ENCODE measurements at regions not wholly inside any gene's neighbourhood (a gene's known extent, or its start where the extent isn't known, plus 50 kb on each side); places are given as distances from the start of the nearest gene placed in this dataset.

DNA sequence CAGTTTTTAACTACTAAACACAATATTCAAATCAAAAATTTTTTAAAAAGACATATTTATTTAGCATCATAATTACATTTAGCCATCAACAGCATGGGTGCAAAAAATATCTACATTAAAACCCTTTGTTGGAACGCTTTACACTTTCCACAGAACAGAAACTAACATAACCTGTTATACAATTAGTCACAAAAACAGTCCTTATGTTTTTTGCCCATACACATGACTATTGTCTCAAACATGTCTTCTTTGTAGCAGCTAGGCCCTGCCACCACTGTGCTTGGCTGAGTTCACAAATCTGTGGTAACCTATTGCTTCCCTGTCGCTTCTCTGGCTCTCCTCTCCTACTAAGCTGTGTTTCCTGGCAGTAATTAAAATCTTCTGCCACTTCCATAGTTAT lies 1350.0 kb upstream of the ADGRL2 start:
- DNase-seq = no peak

- DNase-seq = no peak
These were observed 1352.7 kb upstream of the ADGRL2 start for GRCh38 chr1:80448081-80448480.

DNA sequence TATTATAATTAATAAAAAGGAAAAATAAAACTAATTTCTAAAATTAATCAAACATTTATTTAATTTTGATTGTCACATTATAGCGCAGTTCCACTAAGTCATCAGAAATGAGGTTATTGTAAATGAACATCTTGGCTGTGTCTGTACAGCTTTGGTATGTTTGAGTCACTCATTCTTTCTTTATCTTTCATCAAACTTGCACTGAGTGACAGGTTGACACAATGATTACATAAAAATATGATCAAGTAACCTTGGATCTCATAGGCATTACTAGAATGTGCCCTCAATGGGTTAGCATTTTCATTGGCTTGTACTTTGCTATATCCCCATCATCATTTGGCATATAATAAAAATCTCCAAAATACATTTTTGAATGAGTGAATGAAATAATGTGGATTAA lies 1353.2 kb upstream of the ADGRL2 start:
- DNase-seq = no peak

DNA sequence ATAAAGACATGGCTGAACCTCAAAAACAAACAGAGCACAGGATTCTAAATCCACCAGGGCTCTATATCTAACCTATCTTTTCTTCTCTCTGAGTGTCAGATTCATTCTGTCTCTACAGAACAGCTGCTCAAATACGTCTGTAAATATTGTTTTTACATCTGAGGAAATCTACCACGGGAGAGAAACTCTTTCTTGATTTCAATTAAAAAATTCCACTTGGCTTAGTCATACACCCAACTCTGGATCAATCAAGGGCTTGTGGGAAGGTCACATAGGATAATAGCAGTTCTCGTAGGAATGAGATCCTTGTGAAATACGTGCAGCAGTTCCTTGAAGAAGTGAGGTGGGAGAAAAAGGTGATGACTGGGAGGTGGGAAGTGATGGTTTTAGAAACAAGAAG lies 1355.7 kb upstream of the ADGRL2 start:
- DNase-seq = no peak

DNA sequence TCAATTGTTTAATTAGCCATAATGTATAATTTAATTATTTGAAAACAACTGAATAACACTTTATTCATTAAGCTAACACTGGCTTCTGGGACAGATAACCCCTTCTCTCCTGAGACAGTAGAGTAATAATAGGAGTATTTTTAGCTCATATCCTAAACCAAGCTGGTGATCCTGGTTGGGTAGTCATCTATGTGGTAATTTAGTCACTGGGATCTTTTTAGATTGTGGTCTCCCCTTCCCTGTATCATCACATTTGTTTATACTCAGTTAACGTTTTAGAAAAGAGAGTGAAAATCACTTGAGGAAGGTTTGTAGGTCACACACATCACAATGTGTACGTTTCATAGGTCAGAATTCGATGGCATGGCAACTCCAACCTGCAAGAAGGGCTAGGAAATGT lies 1356.6 kb upstream of the ADGRL2 start:
- DNase-seq = no peak

GRCh38 chr1:80441664-80442063 lies 1359.1 kb upstream of the ADGRL2 start:
- DNase-seq = no peak

- no peak for DNase-seq
These were observed 1363.9 kb upstream of the ADGRL2 start for GRCh38 chr1:80436851-80437250.

- no peak for DNase-seq
These were observed 1372.9 kb upstream of the ADGRL2 start for GRCh38 chr1:80427881-80428280.

GRCh38 chr1:80424249-80424648 lies 1376.5 kb upstream of the ADGRL2 start:
- no peak for DNase-seq

GRCh38 chr1:80418134-80418533 lies 1382.6 kb upstream of the ADGRL2 start:
- no peak for DNase-seq

DNA sequence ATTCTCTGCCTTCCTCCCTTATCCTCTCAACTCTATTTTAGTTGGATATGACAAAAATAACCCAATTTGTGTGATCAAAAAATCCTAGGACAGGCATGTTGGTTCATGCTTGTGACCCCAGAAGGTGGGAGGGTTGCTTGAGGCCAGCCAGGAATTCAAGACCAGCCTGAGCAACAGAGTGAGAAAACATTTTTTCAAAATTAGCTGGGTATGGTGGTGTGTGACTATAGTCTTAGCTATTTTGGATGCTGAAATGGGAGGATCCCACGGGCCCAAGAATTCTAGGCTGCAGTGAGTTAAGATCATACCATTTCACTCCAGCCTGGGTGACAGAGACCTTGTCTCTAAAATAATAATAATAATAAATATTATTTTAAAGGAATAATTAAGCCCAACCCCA lies 1383.1 kb upstream of the ADGRL2 start:
- DNase-seq = no peak

GRCh38 chr1:80413969-80414368 lies 1386.8 kb upstream of the ADGRL2 start:
- DNase-seq = no peak

DNA sequence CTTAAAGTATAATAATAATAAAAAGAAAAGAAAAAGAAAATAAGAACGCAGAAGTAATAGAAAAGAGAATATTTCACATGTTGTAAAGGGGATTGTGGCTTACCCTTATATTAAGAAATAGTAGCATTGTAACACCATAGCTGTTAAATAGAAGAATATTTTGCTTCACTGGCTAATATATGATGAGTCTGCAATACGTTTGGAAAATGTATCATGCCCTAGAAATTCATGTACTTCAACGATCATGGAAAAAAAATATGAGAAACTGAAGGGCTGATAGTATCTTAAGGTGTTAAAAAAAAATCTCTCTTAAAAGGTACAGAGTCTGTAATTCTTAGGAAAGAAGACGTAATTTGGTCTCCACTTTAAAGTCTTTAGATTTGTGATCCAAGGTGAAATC lies 1390.5 kb upstream of the ADGRL2 start:
- DNase-seq = no peak

DNA sequence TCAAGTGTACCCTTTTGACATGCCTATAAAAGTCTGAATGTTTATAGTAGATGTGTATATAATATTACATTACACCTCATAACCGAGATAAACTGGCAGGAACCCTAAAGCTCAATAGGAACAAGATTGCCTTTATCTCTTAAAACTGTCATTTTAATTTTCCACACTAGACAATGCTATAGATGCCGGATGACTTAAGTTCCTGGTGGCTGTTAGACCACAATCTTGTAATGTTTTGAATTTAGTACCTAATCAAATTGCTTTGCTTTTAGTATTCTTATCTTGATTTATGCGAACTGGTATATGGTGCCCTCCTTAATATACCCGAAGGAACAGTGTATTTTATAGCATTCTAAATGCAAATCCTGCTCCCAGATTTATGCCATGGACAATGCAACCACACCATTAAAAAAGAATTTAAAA lies 1397.0 kb upstream of the ADGRL4 start:
- no peak for DNase-seq

DNA sequence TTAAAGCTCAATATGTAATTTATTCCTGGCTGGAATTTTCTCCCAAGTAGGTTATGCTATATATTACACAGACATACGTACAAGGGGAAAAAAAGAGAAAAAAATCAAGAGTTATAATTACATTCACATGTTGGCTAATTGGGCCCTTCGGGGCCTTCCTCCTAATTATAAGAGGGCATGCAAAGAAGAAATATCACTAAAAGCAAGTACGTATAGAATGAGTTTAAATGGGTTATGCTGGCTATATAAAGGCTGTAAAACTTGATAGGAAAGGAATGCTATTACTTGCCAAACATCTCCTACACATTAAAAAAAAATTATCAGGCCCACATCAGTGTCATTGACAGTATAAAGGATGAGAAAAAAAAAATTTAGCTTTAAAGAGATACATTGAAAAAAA lies 1396.1 kb upstream of the ADGRL4 start:
- DNase-seq = no peak

DNA sequence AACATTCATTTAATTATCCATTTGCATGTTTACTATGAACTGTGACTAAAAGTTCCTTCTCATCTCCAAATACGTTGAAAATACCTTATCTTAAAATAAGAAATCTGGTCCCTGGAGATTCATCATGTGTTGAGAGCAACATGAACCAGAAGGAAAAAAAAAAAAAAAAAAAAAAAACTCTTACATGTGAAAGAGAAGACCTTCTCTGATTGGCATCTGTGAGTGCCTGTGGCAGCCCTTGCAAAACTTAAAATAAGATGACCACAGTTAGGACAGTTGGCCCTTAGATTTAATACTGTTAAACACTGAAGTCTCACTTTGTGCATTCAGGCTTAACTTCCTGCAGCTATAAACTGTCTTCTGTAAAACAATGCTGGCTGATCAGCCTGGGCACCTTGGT lies 1395.2 kb upstream of the ADGRL4 start:
- DNase-seq = no peak

GRCh38 chr1:80392529-80392928 lies 1386.0 kb upstream of the ADGRL4 start:
- no peak for DNase-seq

DNA sequence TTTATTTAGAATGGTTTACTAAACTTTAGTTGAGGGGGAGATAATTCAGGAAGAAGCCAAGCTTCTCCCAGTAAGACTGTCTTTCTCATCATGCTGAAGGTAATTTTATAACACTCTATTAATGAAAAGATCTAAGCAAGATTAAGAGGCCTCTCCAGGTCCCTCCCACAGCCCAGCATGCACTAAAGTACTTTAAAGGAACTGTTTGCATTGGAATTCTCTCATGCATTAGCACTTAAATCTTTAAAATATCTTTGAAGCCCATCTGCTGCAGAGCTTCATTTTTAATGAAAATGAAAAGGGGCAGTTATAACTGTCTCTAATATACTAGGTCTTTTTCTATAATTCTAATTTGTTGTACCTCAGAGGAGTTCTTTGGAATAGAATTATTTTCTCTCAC lies 1379.1 kb upstream of the ADGRL4 start:
- DNase-seq = no peak

DNA sequence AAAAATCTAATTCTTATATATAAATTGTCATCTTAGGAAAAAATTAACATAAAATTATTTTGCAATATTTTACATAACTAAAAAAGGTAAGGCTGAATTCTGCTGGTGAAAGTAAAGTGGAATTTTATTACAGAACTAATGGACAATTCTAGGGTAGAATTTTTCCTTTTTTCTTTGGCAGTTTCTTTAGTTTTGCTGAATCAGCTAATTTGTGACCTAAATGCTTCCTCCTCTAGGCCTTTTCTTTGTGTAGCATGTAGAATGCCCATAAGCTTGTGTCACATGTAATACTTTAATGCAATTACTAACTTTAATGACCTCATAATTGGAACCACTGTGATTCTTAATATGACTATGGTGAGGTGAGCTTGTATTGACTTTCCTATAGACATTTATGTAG lies 1378.4 kb upstream of the ADGRL4 start:
- no peak for DNase-seq

DNA sequence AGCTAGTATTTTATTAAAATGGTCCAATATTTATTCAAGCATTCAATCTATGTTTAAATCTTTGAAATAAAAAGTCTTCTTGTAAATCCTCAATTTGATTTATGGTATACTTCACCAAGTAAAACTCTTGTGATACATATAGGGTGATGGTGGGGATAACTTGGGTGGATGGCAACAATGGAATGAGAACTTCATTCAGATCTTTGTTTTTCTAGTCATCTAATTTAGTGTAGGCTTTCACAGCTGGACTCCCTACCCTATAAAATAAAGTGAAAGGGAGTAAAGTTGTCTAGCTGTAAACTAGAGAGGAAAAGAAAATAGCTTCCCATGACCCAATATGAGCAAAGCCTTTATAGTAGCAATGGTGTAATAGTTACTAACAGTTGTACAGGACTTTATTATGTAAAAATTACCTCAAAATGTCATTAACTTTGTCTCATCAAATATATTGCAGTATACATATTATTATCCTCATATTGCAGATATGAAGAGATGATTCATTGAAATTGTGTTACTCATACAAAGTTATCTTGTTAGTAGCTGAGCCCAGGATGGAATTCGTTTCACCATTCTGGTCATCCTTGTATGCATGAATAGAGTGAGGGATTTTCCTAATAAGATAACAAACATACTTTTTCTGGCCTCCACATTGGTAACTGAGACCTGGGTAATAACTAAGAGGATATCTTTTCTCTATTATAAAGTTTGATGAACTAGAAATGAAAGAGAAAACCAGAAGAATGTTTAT lies 1377.7 kb upstream of the ADGRL4 start:
- no peak for DNase-seq

DNA sequence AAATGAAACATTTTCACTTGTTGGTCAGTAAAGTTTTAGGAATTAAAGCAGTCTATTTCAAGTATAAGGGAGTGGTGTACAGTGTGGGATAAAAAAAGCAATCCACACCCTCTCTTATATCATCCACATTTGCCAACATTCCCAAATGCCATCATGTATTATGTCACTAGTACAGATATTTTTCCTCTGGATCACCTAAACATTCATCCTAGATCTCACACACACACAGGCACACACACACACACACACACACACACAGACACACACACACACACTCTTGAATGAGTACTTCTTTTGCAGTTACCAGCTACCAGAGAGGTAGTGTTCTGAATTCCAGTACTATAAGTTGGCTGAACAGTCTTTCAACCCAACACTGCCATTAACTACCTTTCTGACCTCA lies 1369.1 kb upstream of the ADGRL4 start:
- DNase-seq = no peak

- no peak for DNase-seq
These were observed 1368.6 kb upstream of the ADGRL4 start for GRCh38 chr1:80375109-80375508.

- DNase-seq = no peak
These were observed 1363.2 kb upstream of the ADGRL4 start for GRCh38 chr1:80369780-80370179.

GRCh38 chr1:80367058-80367457 lies 1360.5 kb upstream of the ADGRL4 start:
- no peak for DNase-seq

DNA sequence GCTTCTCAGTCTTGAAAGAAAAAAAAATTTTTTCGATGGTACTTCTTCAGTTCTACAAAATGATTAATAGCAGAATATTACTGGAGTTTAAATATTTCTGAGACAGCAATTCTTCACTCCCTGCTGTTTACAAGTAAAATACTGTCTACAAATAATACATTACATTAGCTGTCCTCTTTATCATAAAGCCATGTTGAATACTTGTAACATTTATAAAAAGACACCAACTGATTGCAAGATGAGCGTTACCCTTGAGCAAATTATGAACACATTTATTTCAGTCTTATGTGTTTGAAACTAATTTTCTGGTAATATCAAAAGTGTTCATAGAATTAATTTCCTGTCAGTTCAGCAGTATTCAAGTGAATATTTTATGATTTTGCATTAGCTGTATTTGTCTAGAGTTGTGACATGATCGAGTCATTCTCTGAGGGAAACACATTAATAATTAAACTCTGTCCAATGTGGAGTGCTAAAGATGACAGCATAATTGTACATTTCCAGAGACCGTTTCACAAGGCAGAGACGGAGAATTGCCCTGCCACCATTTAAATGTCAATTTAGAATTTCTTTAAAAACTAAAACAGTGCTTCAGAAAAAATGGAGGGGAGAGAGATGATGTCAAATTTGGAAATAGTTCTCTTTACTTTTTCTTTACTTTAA lies 1359.0 kb upstream of the ADGRL4 start:
- DNase-seq = no peak
